GM12878 (cell line): ENCODE measurements at regions not wholly inside any gene's neighbourhood (a gene's known extent, or its start where the extent isn't known, plus 50 kb on each side); places are given as distances from the start of the nearest gene placed in this dataset.

ENCODE experiments used
- BCL11A ChIP-seq: IDR thresholded peaks from 2 replicates; pipeline ENCODE4 v1.6.1; 2011; ENCODE audit warnings: low read depth, low read length
- KAT2A ChIP-seq: conservative IDR thresholded peaks from 2 replicates; pipeline ENCODE4 v1.6.1; 2011; ENCODE audit warnings: low read depth, low read length; ENCODE audit not compliant: control insufficient read depth
- ZNF24 ChIP-seq: fragments of 450-650 bp; IDR thresholded peaks from 2 replicates; pipeline ENCODE4 v1.6.1; 2017; ENCODE audit warnings: antibody characterized with exemption, mild to moderate bottlenecking

GRCh38 chr5:156223547-156223946, 103.4 kb upstream of the SGCD start:
- no peak for TF ChIP-seq BCL11A
- no peak for TF ChIP-seq ZNF24
- TF ChIP-seq KAT2A: no peak
